A673 (cell line): ENCODE measurements at regions not wholly inside any gene's neighbourhood (a gene's known extent, or its start where the extent isn't known, plus 50 kb on each side); places are given as distances from the start of the nearest gene placed in this dataset.

ENCODE experiments used
- BruUV-seq: library from RNA; stranded (reverse); fragments of 400-500 nt; replicated peaks from 2 replicates; lab custom pipeline; 2021; lab: Mats Ljungman, UMichigan
- CTCF ChIA-PET: fragments of 300-600 bp; sonication (Branson Sonifier 250); formaldehyde crosslinking; loops from one replicate; lab custom pipeline; 2022; ENCODE audit warnings: antibody characterized with exemption; lab: Charles Lee
- POLR2A ChIA-PET: fragments of 300-600 bp; sonication (Branson Sonifier 250); formaldehyde crosslinking; loops from one replicate; lab custom pipeline; 2022; ENCODE audit warnings: antibody characterized with exemption; ENCODE audit not compliant: low non-redundant PET; lab: Charles Lee
- DNase-seq: peaks from one replicate; pipeline ENCODE4 v3.0.0-alpha.2; 2015; ENCODE audit warnings: low spot score
- H3K27ac ChIP-seq: fragments of 200-600 bp; sonication (generic); 2 replicates; pipeline ENCODE4 v1.5.1; 2016; ENCODE audit warnings: mixed run types, low read depth, mild to moderate bottlenecking, mixed read lengths, antibody characterized with exemption, low read length; ENCODE audit not compliant: poor library complexity, severe bottlenecking
- H3K27me3 ChIP-seq: fragments of 200-600 bp; sonication (generic); replicated peaks from 2 replicates; pipeline ENCODE4 v1.6.1; 2017; ENCODE audit warnings: mixed run types, low read depth, mild to moderate bottlenecking, mixed read lengths, antibody characterized with exemption, low read length; ENCODE audit not compliant: insufficient read depth, poor library complexity
- H3K36me3 ChIP-seq: fragments of 200-600 bp; sonication (generic); 2 replicates; pipeline ENCODE4 v1.6.1; 2016; ENCODE audit warnings: mixed run types, mild to moderate bottlenecking, mixed read lengths, antibody characterized with exemption, low read length; ENCODE audit not compliant: insufficient read depth, poor library complexity, severe bottlenecking
- H3K4me1 ChIP-seq: fragments of 200-600 bp; sonication (generic); 2 replicates; pipeline ENCODE4 v1.6.1; 2017; ENCODE audit warnings: mixed run types, mild to moderate bottlenecking, mixed read lengths, antibody characterized with exemption, low read length; ENCODE audit not compliant: insufficient read depth, poor library complexity, severe bottlenecking
- H3K4me3 ChIP-seq: fragments of 200-600 bp; sonication (generic); 2 replicates; pipeline ENCODE4 v1.5.1; 2016; ENCODE audit warnings: low read depth, mixed run types, mild to moderate bottlenecking, mixed read lengths, low read length; ENCODE audit not compliant: poor library complexity, severe bottlenecking
- H3K9me3 ChIP-seq: fragments of 200-600 bp; sonication (generic); 2 replicates; pipeline ENCODE4 v1.6.1; 2016; ENCODE audit warnings: mixed run types, low read depth, mild to moderate bottlenecking, mixed read lengths, antibody characterized with exemption, low read length; ENCODE audit not compliant: poor library complexity, severe bottlenecking
- CTCF ChIP-seq: fragments of 300-800, 200-600 bp; sonication (generic); conservative IDR thresholded peaks from 2 replicates; pipeline ENCODE4 v1.5.1; 2017; ENCODE audit warnings: low read depth, mild to moderate bottlenecking, antibody characterized with exemption, low read length, moderate library complexity, mixed read lengths
- EZH2 ChIP-seq: fragments of 200-600 bp; sonication (generic); IDR thresholded peaks from 2 replicates; pipeline ENCODE4 v1.6.1; 2017; ENCODE audit warnings: borderline replicate concordance, low read depth, mild to moderate bottlenecking, mixed read lengths, antibody characterized with exemption, low read length; ENCODE audit not compliant: poor library complexity, severe bottlenecking
- intact Hi-C: fragments of 100-400 bp; cut with micrococcal nuclease; formaldehyde crosslinking; loops from one replicate; pipeline ENCODE4 v1.10.0; 2022; ENCODE audit not compliant: unreplicated experiment

DNA sequence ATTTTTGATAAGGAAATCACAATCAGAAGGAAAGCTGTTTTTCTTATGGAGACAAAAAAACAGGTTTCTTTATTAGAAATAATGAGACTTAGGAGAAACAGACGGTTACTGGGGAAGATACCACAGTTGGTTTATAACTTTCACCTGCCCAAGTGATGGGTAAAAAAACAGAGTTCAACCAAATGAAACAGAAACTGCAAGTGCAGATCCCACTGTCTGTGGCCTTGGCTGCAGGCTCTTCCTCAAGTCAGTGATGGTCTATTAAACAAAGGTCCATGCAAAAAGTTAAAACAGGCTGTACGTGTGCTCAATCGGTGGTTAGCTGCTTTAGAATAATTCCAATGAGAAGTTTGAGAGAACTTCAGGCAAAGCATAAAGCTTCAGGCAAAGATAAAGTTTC, 112.1 kb upstream of the NEGR1 start:
- CTCF ChIA-PET, result no interaction called here
- intact Hi-C loops, result no loop called here
- no TSS peak for BruUV-seq
- no peak overlapping the region for H3K4me3 ChIP-seq
- H3K9me3 ChIP-seq, result peaks cover 4% of the 10 kb centered on the region
- POLR2A ChIA-PET, result no interaction called here
- H3K27me3 ChIP-seq, result no peaks in the 10 kb centered on the region
- no peak overlapping the region for H3K27ac ChIP-seq
- DNase-seq, result no peak
- peaks cover 3% of the 10 kb centered on the region for H3K4me1 ChIP-seq
- TF ChIP-seq EZH2 (no peak), CTCF (no peak)
- H3K36me3 ChIP-seq, result no peaks in the 10 kb centered on the region

- Histone ChIP-seq H3K4me3 (no peak overlapping the region), H3K36me3 (no peaks in the 10 kb centered on the region), H3K9me3 (no peaks in the 10 kb centered on the region), H3K27ac (no peak overlapping the region), H3K4me1 (no peaks in the 10 kb centered on the region), H3K27me3 (no peaks in the 10 kb centered on the region)
- POLR2A ChIA-PET, result no interaction called here
- CTCF ChIA-PET, result no interaction called here
- DNase-seq, result no peak
- no TSS peak for BruUV-seq
- intact Hi-C loops, result no loop called here
- TF ChIP-seq EZH2 (no peak), CTCF (no peak)
Measured at GRCh38 chr1:72379072-72379471, 96.7 kb upstream of the NEGR1 start.

DNA sequence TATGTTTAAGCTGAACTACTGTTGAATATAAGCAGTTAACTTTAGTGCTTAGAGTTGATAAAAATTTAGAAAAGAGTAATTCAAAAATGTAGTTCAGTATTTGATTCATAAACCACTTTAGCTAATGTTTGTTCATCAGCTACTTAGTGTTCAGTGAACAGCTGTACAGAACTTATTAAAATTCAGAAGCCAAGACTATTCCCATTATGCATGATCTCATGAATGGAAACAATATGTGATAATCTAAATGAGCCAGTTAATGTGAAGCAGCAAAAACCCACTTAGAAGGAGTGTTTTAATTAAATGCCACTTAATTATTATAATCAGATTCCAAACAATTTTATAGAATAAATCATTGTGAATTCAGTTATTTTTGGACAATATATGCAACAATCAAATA, 92.9 kb upstream of the NEGR1 start:
- DNase-seq, result no peak
- H3K4me3 ChIP-seq, result no peak overlapping the region
- POLR2A ChIA-PET, result no interaction called here
- H3K4me1 ChIP-seq, result no peaks in the 10 kb centered on the region
- no peaks in the 10 kb centered on the region for H3K27me3 ChIP-seq
- no peak overlapping the region for H3K27ac ChIP-seq
- BruUV-seq, result no TSS peak
- CTCF ChIA-PET, result no interaction called here
- H3K36me3 ChIP-seq, result no peaks in the 10 kb centered on the region
- intact Hi-C loops, result no loop called here
- H3K9me3 ChIP-seq, result no peaks in the 10 kb centered on the region
- no peak for TF ChIP-seq CTCF
- TF ChIP-seq EZH2, result no peak
